ENCODE measurements at regions not wholly inside any gene's neighbourhood (a gene's known extent, or its start where the extent isn't known, plus 50 kb on each side); places are given as distances from the start of the nearest gene placed in this dataset.

DNA sequence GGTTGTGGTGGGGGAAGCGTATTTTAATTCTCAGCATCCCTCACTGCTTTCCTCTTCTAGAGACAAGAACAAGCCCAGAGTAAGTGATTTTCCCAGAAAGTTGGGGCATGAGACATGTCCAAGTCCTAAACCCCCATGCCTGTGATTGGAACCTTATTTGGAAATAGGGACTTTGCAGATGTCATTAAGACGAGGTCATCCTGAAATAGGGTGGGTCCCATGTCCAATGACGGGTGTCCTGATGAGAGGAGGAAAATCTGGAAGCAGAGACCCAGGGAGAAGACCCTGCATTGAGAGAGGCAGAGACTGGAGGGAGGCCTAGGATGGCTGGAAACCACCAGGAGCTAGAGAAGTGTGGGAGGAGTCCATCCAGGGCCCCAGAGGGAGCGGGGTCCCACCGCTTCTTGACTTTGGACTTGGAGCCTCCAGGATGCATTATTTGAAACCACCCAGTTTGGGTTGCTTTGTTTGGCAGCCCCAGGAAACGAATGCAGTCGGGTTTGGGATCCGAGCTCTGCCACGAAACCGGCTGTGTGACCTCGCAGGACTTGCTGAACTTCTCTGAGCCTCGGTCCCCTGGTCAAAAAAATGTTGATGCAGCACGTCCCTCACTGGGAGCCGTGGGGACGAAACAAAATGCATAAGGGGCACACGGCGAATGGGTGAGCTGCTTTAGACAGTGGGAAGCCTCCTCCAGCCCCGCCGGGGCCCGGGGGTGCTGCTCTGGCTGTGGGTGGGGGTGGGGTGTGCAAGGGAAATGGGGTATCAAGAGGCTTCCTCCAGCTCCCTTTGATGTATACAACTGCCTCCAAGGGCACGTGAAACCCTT, 113.9 kb downstream of the CPZ start:
- intact Hi-C loops (cut with DNase I), result no loop called here
- no peak overlapping the region for H3K27ac ChIP-seq
- TF ChIP-seq CTCF (IDR thresholded peaks at IDR 0.05), result no peak

GRCh38 chr4:8705161-8706145, 112.9 kb downstream of the CPZ start:
- TF ChIP-seq CTCF (IDR thresholded peaks at IDR 0.05), result no peak
- no peak overlapping the region for H3K27ac ChIP-seq
- H3K9me3 ChIP-seq, result no peaks in the 10 kb centered on the region
- ATAC-seq, result no peak
- H3K36me3 ChIP-seq, result no peaks in the 10 kb centered on the region
- intact Hi-C loops (cut with DNase I), result no loop called here
- H3K27me3 ChIP-seq, result peaks cover 0 to 96% of the 10 kb centered on the region in 2 donors
- DNase-seq, result peak in 1 of 4 donors; percentile 25
- H3K4me3 ChIP-seq, result no peak overlapping the region
- H3K4me1 ChIP-seq, result no peaks in the 10 kb centered on the region

More for the DNA sequence above, 113.9 kb downstream of the CPZ start:
- no peak overlapping the region for H3K4me3 ChIP-seq
- H3K36me3 ChIP-seq, result no peaks in the 10 kb centered on the region
- H3K4me1 ChIP-seq, result no peaks in the 10 kb centered on the region
- H3K9me3 ChIP-seq, result peaks cover 0 to 5% of the 10 kb centered on the region in 2 donors
- H3K27me3 ChIP-seq, result peaks cover 0 to 86% of the 10 kb centered on the region in 2 donors
- ATAC-seq (no peak), DNase-seq (no peak)

DNA sequence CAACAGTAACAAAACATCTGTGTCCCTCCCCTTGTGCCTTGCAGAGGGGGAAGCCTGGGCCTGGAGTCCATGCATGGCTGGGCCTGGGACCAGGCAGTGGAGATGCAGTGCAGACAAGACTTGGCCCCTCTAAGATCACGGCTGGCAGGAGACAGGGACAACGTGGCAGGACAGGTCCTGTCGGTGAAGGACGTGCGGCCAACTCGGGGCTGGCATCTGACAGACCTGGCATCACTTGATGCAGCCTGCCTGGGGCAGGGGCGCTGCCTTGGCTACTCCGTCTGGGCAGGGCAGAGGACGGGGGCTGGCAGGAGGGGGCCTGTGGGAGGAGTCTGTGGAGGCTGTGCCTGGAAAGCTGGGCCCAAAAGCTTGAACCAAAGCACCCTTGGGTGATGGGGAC, 112.1 kb downstream of the CPZ start:
- Histone ChIP-seq H3K9me3 (no peaks in the 10 kb centered on the region), H3K27ac (no peak overlapping the region), H3K4me1 (no peaks in the 10 kb centered on the region), H3K27me3 (peaks cover 0 to 97% of the 10 kb centered on the region in 2 donors), H3K4me3 (no peak overlapping the region), H3K36me3 (no peaks in the 10 kb centered on the region)
- TF ChIP-seq CTCF (IDR thresholded peaks at IDR 0.05), result no peak
- DNase-seq, result no peak
- ATAC-seq, result no peak
- intact Hi-C loops (cut with DNase I), result no loop called here

DNA sequence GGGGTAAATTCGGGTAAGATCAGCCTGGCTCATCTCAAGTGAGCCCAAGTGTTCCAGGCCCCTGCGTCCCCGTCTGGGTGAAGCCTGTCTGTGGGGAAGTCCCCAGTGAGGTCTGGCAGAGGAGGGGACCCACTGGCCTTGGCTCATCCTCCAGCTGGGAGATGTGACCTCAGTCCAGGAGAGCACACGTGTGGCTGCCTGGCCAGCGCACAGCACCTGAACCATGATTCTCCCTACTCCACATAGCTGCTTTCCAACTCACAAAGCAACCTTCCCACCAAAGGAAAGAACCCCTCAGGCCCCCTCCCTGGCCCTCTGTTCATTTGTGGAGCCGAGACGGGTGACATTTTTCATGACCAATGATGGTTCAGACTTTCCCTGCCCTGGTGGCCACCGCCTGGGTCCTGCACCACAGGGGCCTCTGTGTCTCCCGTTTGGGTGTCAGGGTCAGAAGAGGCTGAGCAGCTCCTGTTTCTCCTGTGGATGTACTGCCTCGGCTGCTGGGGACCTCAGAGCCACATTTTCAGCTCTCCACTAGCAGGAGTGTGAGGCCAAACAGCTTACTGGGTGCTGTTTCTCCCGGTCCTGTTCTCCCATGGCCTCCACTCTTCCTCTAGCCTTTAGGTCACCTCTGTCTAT, 111.4 kb downstream of the CPZ start:
- H3K27ac ChIP-seq, result no peak overlapping the region
- DNase-seq (no peak), ATAC-seq (no peak)
- H3K4me1 ChIP-seq, result no peaks in the 10 kb centered on the region
- no peaks in the 10 kb centered on the region for H3K9me3 ChIP-seq
- no peaks in the 10 kb centered on the region for H3K36me3 ChIP-seq
- TF ChIP-seq CTCF (IDR thresholded peaks at IDR 0.05), result no peak
- H3K27me3 ChIP-seq, result peaks cover 0 to 97% of the 10 kb centered on the region in 2 donors
- intact Hi-C loops (cut with DNase I), result no loop called here
- H3K4me3 ChIP-seq, result no peak overlapping the region

Measured in left lung (tissue), 4 donors.